Hematopoietic multipotent progenitor cell treated with erythropoietin and hydrocortisone succinate and interleukin-3 and kit ligand, for 6 days (in vitro differentiated cells): ENCODE measurements at regions not wholly inside any gene's neighbourhood (a gene's known extent, or its start where the extent isn't known, plus 50 kb on each side); places are given as distances from the start of the nearest gene placed in this dataset.

Experiments used
- DNase-seq: peaks from one replicate; pipeline ENCODE4 v3.0.0-alpha.2; 2015

DNA sequence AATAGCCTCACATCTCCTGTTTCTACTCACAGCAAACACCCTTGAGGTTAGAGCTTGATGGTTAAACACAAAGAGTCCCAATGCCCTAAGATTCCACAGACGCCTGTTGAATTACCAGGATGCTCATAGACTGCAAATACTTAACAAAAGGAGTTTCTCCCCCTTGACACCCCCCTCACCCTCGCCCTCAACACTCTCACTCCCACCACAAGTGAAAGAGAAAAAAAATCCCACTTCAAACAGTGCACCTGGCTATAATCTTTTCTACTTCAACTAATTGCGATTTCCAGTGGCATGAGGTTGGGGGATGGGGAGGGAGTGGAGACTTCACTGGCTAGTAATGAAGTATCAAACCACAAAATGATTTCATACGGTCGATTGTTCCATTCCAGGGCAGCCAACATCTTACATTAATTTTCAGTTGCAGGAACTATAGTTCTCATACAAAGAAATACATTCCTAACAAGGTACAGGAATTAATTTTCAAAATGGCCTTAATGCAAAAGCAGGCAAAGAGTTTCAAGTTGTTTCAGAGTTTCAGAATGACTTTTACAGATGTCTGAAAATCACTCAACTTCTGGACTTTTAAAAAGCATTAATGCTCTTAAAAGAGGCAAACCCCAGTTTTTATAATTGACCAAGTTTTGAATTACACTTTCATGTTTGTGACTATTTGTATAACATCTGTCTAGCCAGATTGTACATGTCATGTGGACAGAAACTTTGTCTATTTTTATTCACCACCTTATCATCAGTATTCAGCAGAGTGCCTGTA is 390.7 kb downstream of the C12orf75 start:
- DNase-seq = no peak

DNA sequence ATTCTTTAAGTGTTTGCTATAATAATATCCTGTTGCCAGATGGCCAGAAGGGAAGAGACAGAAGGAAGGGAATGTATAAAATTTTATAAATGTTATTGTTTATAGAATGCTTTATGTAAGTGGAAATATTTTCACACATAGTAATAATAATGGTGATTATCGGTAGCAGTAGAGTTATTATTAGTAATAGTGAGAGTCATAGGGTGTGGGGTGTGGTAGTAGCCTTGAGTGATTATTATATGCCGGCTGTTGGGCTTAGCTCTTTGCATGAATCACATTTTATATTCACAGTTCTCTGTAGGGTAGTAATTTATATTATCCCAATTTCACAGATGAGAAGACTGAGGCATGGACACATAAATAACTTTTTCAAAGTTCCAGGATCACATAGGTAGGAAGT is 391.4 kb downstream of the C12orf75 start:
- DNase-seq = no peak

GRCh38 chr12:105723066-105723465 is 392.6 kb downstream of the C12orf75 start:
- no peak for DNase-seq

DNA sequence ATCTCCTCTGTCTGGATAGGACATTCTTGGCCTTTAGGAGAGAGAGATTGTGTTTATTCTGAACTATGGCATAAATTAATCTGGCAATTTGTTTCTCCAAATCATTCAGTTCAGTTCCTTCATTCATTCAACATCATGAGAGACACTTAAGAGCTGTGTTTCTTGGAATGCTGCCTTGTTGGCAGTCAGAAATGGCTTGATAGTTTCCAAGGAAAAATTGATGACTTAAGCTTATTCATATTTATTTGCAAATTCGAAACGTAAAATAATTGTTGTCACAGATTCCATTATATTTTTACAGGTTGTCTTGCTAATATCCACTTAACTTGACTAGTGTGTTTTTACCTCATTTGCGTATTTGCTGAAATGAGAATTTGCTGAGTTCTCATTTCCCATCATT is 393.0 kb downstream of the C12orf75 start:
- DNase-seq = no peak

DNA sequence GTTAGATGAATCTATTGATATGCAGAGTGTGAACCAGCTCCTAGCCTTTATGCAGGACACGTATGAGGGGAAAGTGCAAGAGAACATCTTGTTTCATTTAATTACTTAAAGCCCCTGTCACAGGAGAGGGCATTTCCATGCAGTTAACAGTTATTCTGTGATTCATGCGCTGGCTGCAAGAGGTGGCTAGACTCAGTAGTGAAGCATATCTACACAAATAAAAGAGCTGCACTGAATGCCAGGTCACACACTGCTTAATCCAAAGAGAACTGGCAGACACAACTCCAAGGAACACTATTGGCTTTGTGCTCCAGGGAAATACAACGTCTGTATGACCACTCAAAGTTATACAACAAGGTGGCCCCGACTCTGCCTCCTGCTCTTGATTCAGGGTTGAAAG is 394.1 kb downstream of the C12orf75 start:
- no peak for DNase-seq

GRCh38 chr12:105725054-105725453 is 394.6 kb downstream of the C12orf75 start:
- DNase-seq = no peak

- DNase-seq = no peak
These were observed 398.8 kb downstream of the C12orf75 start for GRCh38 chr12:105729181-105729771.

- DNase-seq = no peak
These were observed 399.4 kb downstream of the C12orf75 start for GRCh38 chr12:105729926-105730325.

DNA sequence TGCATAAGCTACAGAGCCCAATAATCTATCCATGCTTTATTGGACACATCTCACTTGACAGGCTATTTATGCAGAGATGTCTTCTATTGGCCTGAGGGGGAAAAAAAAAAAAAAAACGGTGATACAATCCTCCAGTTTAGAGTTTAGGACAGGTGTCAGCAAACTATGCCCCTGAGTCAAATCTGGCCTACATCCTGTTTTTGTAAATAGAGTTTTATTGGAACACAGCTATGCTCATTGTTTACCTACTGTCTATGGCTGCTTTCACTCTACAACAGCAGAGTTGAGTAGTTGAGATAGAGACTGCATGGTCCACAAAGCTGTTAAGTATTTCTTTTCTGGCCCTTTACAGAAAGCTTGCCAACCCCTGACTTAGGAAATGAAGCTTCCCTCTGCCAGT is 403.1 kb downstream of the C12orf75 start:
- DNase-seq = no peak

GRCh38 chr12:105736498-105736897 is 402.3 kb downstream of the NUAK1 start:
- no peak for DNase-seq

GRCh38 chr12:105738051-105738450 is 400.7 kb downstream of the NUAK1 start:
- no peak for DNase-seq

DNA sequence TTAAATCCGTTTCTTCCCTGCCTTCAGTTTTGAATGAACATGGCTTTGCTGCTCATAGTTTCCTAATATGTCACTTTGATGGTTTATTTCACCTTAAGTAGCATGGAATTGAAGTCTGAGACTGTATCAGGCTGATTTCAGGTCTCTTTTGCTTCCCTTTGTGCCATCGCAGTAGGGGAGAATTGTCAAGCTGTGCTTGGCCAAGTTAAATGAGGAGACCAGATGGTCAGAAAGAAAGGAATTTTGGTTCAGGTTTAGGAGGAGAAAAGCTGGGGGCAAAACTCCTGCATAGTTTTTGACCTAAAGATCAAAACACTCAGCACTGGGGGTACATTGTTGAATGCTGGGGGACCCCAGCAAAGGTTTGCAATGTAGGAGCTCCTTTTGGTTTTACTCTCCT is 398.4 kb downstream of the NUAK1 start:
- DNase-seq = no peak

- no peak for DNase-seq
These were observed 397.6 kb downstream of the NUAK1 start for GRCh38 chr12:105740970-105741725.

DNA sequence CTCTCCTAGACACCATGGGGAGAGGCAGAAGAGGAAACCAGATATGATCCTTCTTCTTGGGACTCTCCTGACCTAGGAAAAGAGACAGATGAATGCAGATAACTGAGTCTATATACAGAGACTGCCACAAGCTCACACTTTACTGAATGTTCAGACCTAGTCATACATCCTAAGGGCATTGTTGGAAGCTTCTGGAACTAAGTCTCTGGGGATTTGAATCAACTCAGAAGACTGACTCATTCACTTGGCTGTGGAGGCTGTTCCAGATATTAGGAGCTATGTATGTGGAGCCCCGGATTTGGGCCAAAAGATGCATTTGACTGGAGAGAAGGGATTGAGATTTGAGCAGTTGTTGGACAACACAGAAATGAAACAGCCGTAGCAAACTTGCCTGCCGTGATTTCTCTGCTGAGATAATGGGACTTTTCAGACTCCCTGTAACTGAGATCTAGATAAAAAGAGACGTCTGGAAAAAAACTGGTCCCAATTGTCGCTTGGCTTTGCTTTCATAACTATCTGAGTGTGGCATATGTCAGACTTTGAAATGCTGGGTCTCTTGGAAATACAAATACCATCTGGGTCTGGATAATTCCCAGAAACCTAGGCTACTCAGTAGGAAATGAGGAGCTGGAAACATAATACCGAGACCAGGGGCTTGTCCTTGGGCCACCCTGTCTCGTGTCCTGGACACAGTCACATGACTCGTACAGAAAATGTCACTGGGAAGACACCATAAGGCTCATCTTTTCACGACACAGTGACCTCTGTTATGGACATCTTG is 396.8 kb downstream of the NUAK1 start:
- DNase-seq = no peak

- DNase-seq = no peak
These were observed 396.2 kb downstream of the NUAK1 start for GRCh38 chr12:105742567-105742874.

GRCh38 chr12:105744371-105745058 is 394.2 kb downstream of the NUAK1 start:
- DNase-seq = no peak

- DNase-seq = no peak
These were observed 392.9 kb downstream of the NUAK1 start for GRCh38 chr12:105745811-105746210.

GRCh38 chr12:105748806-105749600 is 389.8 kb downstream of the NUAK1 start:
- DNase-seq = no peak

DNA sequence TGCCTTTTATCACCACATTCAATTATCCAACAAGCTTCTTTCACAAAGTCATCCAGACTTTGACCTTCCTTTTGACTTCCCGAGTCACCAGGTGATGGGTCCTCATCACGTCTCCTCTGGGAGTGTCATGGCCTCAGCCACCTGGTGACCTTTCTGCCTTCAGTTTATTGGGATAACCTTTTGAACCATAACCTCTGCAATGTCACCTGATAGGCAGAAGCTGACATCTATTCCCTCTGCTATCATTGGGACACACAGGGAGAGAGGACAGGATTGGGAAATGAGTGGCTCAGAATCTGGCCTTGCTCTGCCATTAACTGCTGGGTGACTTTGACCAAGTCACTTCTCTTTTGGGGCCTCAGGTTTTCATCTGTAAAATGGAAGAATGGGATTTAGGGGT is 388.7 kb downstream of the NUAK1 start:
- no peak for DNase-seq

DNA sequence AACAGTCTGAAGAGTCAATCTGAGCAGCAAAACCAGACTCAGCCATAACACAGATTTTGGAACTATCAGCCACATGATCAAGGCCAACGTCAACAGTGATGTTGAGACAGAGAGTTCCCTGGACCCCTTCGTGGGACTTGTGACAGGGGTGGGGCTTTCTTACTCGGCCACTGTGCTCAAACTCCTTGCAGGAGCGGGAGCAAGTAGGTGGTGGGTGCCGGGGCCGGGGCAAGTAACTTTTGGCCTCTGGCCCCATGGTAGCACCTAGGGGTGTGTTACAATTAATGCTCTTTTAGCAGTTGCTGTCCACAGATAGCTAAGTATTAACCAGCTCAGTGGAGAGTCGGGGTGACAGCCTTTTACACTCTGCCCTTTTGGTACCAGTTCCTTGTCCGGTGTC is 384.4 kb downstream of the NUAK1 start:
- DNase-seq = no peak

DNA sequence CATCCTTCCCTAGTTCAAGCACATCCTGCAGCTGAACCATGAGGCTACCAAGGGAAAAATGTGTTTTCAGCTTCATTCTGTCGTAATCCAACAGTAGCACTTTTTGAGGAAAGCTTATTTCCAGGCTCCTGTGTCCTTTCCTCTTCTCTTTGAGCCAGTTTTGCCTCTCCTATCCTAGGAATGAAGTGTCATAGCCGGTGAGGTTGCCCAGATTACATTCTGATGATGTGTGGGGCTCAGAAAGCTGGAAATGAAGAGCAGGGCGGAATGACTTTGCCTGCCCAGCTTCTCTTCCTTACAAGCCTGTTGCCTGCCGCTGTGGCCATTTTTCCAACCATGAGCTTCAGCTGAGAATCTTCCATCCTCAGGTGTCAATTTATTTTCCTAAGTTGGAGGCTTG is 381.8 kb downstream of the NUAK1 start:
- DNase-seq = no peak

GRCh38 chr12:105759149-105759548 is 379.6 kb downstream of the NUAK1 start:
- DNase-seq = no peak
